Stimulated activated CD4-positive, alpha-beta T cell treated with anti-CD3 and anti-CD28 coated beads, Interleukin-2, amount 100 ng/mL, for 24 hours (primary cell): ENCODE measurements at regions not wholly inside any gene's neighbourhood (a gene's known extent, or its start where the extent isn't known, plus 50 kb on each side); places are given as distances from the start of the nearest gene placed in this dataset.
"Not testable (repeated sequence)": the region's sequence is repeated elsewhere in the genome, so short reads cannot be mapped to it uniquely, and the experiment has no call there.

Source experiments
- DNase-seq, 2 donors: peaks; one replicate each; pipeline ENCODE4 v3.0.0-alpha.2; 2020

DNA sequence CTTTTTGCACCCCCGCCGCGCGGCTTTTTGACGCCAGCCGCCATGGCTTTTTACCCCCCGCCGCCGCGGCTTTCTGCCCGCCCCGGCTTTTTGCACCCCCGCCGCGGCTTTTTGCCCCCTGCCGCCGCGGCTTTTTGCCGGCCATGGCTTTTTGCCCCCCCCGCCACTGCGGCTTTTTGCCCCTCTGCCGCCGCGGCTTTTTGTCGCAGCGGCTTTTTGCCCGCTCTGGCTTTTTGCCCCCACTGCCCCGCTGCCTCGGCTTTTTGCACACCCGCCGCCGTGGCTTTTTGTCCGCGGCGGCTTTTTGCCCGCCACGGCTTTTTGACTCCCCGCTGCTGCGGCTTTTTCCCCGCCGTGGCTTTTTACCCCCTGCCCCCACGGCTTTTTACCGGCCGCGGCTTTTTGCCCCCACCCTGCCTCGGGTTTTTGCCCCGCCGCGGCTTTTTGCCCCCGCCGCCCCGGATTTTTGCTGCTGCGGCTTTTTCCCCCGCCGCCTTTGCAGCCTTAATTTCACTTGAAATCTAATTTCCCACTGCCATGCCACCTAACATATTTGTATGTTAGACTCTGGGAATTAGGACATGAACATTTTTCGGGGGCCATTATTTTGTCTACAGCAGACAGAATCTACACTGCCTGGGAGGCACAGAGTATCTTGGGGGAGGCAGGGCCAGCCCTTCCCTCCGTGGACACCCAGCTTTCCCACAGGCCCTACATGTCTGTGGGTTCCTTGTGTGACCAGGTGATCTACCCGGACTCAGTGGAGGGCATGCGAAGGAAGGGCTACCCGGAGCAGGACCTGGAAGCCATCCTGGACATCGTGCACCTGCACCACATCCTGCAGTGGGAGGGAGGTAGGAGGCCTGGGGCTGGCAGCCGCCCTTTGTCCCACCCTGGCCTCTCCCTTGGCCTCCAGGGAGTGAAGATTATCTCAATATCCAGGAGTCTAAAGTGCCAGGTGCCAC, 3031.0 kb upstream of the TEKT4 start:
- no peak for DNase-seq

GRCh38 chr2:91842264-91842663, 3029.0 kb upstream of the TEKT4 start:
- not testable (repeated sequence) for DNase-seq

DNA sequence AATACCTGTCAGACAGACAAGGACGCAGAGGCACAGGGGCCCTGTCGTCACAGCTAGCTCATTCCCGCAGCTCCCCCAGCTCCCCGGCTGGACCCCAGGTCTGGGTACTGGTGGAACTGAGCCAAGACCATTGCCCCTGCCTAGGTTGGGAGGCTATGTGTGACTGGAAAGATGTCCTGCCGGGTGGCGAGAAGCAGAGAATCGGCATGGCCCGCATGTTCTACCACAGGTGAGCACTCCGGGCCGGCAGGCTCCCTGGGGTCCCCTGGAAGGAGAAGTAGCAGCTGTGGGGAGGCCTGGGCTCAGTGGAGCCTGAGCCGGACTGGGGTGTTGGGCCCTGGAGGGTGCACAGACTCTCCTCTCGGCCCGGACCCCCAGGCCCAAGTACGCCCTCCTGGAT, 3028.3 kb upstream of the TEKT4 start:
- DNase-seq: not testable (repeated sequence)

DNA sequence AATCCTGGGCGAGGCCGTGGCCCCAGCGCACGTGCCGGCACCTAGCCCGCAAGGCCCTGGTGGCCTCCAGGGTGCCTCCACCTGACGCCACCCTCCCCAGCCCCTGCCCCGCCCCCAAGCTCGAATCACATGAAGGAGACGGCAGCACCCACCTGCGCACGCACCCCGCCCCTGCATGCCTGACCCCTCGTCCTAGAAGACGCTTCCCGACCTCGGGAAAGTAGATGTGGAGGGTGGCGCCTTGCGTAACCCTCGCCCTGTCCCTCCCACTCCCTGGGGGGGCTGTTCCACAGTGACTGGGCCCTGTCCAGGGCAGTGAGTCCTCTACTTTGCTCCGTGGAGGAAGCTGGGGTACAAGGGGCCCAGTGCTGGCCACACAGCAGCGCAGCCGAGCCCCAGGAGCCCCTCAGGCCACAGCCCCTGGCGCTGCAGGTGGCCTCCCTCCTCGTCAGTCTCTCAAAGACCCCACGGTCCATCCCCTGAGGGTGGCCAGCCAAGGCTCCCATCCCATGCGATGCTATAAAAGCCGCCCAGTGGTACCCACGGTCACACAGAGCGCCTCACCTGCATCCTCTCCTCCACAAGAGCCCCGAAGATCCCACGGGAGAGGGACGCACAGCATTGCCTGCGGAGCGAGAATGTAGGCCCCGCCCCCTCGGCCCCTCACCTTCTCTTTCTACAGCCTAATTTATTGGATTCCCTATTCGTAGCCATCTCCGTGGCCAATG, 3027.3 kb upstream of the TEKT4 start:
- not testable (repeated sequence) for DNase-seq

GRCh38 chr2:91844451-91844825, 3026.8 kb upstream of the TEKT4 start:
- not testable (repeated sequence) for DNase-seq

DNA sequence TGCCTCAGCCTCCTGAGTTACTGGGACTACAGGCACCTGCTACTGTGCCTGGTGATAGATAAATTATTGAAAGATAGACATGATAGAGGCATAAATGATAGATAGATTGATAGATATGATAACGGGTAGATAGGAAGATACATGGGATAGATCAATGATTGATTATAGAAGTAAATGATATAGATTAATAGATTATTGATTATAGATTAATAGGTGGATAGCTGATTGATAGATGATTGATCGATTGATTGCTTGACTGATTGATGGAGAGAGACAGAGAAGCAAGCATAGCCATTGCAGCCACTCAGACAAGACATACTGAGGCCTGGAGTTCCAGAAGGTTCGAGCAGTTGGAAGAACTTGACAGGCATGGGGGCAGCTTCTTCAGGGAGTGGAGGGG, 3024.8 kb upstream of the TEKT4 start:
- not testable (repeated sequence) for DNase-seq

DNA sequence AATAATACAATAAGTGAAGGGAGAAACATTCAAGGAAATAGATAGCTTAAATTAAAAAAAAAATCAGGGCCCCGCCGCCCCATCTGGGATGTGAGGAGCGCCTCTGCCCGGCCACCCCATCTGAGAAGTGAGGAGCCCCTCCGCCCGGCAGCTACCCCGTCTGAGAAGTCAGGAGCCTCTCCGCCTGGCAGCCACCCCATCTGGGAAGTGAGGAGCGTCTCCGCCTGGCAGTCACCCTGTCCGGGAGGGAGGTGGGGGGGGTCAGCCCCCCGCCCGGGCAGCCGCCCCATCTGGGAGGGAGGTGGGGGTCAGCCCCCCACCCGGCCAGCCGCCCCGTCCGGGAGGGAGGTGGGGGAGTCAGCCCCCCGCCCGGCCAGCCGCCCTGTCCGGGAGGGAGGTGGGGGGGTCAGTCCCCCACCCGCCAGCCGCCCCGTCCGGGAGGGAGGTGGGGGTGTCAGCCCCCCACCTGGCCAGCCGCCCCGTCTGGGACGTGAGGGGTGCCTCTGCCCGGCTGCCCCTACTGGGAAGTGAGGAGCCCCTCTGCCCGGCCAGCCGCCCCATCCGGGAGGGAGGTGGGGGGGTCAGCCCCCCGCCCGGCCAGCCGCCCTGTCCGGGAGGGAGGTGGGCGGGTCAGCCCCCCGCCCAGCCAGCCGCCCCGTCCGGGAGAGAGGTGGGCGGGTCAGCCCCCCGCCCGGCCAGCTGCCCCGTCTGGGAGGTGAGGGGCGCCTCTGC, 3019.4 kb upstream of the TEKT4 start:
- DNase-seq: not testable (repeated sequence)

GRCh38 chr2:91856971-91857370, 3014.3 kb upstream of the TEKT4 start:
- DNase-seq: not testable (repeated sequence)

GRCh38 chr2:91857711-91858110, 3013.5 kb upstream of the TEKT4 start:
- DNase-seq: not testable (repeated sequence)

DNA sequence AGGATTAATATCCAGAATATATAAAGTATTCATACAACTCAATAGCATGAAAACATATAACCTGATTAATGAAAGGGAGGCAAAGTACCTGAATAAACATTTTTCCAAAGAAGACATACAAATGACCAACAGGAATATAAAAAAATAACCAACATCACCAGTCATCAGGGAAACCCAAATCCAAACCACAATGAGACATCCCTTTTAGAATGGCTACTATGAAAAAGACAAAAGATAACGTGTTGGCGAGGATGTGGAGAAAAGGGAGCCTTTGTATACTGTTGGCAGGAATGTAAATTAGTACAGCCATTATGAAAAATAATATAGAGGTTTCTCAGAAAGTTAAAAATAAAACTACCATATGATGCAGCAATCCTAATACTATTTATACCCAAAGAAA, 2999.5 kb upstream of the TEKT4 start:
- DNase-seq: not testable (repeated sequence)

DNA sequence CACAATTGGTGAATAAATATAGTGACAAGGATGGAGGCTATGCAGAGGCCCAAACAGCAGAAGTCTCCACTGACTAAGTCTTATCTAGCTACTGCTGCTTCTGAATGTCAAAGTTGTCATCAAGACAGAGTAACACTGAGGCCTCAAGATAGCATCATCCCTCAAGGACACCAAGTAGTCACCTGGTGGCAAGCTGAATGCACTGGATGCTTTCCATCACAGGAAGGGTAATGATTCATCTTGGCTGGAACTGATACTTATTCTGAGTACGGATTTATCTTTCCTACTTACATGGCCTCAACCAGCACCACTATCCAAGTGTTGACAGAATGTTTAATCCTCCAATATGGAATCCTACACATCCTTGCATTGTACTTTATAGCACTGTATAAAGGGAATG, 2997.8 kb upstream of the TEKT4 start:
- DNase-seq: not testable (repeated sequence)

DNA sequence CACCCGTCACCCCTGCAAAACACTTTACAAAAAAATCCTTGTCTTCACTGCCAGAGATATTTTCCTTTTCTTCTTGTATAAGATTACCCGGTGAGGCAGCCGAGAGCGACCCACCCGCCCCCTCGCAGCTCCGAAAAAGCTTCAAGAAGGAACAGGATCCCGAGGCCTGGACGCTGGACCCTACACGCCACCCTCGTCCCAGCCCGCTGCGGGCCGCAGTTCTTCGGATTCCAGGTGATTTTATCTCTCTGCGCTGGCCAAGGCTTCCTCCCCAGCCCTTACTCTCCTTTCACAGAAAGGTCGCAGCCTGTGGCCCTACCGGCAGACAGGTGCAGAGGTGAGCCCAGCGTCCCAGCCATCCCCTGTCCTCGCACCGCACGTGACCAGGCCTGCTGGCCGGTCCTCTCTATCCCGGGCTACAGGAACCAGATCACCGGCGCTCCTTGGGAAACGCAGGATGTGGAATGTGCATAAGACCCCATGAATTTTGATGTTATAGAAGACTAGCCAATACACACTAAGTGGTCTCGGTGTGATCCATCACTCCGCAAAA, 2993.5 kb upstream of the TEKT4 start:
- DNase-seq: not testable (repeated sequence)

- not testable (repeated sequence) for DNase-seq
Observed at GRCh38 chr2:91895091-91895490, 2976.1 kb upstream of the TEKT4 start.

DNA sequence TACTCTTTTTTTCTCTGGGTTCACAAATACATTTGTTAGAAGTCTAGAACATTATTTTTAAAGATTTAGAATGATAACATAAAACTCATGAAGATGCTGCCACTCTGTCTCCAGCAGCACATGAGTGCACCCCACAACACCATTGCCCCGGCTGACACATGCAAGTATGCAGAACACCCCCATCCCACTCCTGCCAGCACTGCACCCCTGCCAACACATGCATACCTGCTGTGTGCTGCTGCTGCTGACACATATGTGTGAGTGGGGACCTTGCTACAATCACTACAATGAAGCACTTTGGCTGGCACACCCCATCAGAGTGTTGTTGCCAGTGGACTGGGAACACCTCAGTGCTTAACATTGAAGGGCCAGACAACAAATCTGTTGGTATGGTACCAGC, 2953.6 kb upstream of the TEKT4 start:
- not testable (repeated sequence) for DNase-seq
